ENCODE measurements at regions not wholly inside any gene's neighbourhood (a gene's known extent, or its start where the extent isn't known, plus 50 kb on each side); places are given as distances from the start of the nearest gene placed in this dataset.

DNA sequence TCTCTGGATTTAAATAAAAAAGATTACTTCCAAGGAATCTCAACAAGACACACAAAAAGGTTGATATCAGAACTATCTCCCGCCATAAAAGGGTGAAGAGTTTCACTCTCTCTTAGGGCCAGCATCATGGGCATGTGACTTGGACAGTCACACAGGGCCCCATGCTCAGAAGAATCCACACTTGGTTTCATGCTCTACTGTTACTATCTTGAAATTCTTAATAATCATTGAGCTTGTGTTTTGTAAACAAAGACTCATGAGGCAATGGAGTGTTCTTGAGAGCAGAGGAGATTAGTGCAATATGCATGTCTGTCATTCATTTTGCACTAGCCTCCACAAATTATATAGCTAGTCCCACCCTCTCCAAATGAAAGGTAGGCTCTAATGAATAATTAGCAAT, 58.4 kb downstream of the HMHB1 start:
- TF ChIP-seq POLR2AphosphoS5 (IDR thresholded peaks at IDR 0.05; ENCODE audit: low read depth, low read length) = no peak
- TF ChIP-seq TAF1 (IDR thresholded peaks at IDR 0.05; ENCODE audit: low read depth, low read length) = no peak
- TF ChIP-seq POU2F2 (IDR thresholded peaks at IDR 0.05; ENCODE audit: low read depth, low read length) = no peak

Measured in GM12891 (cell line).